GM23248 (cell line): ENCODE measurements at regions not wholly inside any gene's neighbourhood (a gene's known extent, or its start where the extent isn't known, plus 50 kb on each side); places are given as distances from the start of the nearest gene placed in this dataset.
A peak's percentile ranks its signal among the peaks of the same experiment; 100 is the strongest.
"Not testable (repeated sequence)": the region's sequence is repeated elsewhere in the genome, so short reads cannot be mapped to it uniquely, and the experiment has no call there.

Experiments
- DNase-seq: peaks from one replicate; pipeline ENCODE4 v3.0.0-alpha.2; 2015
- H2AFZ ChIP-seq: fragments of 200-600 bp; sonication (generic); 2 replicates; pipeline ENCODE4 v1.6.1; 2016; ENCODE audit warnings: antibody characterized with exemption
- H3F3A ChIP-seq: fragments of 200-600 bp; sonication (generic); 2 replicates; pipeline ENCODE4 v1.6.1; 2016; ENCODE audit warnings: mild to moderate bottlenecking, antibody characterized with exemption, mixed run types; ENCODE audit not compliant: insufficient read depth
- H3K27ac ChIP-seq: fragments of 200-600 bp; sonication (generic); 2 replicates; pipeline ENCODE4 v1.5.1; 2016; ENCODE audit warnings: mild to moderate bottlenecking
- H3K27me3 ChIP-seq: fragments of 200-600 bp; sonication (generic); replicated peaks from 2 replicates; pipeline ENCODE4 v1.6.1; 2016; ENCODE audit warnings: mild to moderate bottlenecking; ENCODE audit not compliant: insufficient read depth
- H3K36me3 ChIP-seq: fragments of 200-600 bp; sonication (generic); 2 replicates; pipeline ENCODE4 v1.6.1; 2016; ENCODE audit warnings: low read depth, mild to moderate bottlenecking
- H3K4me1 ChIP-seq: fragments of 200-600 bp; sonication (generic); 2 replicates; pipeline ENCODE4 v1.6.1; 2016; ENCODE audit warnings: mild to moderate bottlenecking; ENCODE audit not compliant: insufficient read depth
- H3K4me2 ChIP-seq: fragments of 200-600 bp; sonication (generic); one replicate; pipeline ENCODE4 v1.6.1; 2016; ENCODE audit warnings: mild to moderate bottlenecking; ENCODE audit not compliant: unreplicated experiment
- H3K4me3 ChIP-seq: fragments of 200-600 bp; sonication (generic); 2 replicates; pipeline ENCODE4 v1.5.1; 2016; ENCODE audit warnings: mild to moderate bottlenecking
- H3K79me2 ChIP-seq: fragments of 200-600 bp; sonication (generic); 2 replicates; pipeline ENCODE4 v1.6.1; 2016; ENCODE audit warnings: mild to moderate bottlenecking; ENCODE audit not compliant: insufficient read depth
- H3K9ac ChIP-seq: fragments of 200-600 bp; sonication (generic); 2 replicates; pipeline ENCODE4 v1.6.1; 2016; ENCODE audit warnings: mild to moderate bottlenecking
- H3K9me2 ChIP-seq: fragments of 200-600 bp; sonication (generic); 2 replicates; pipeline ENCODE4 v1.6.1; 2016; ENCODE audit warnings: mixed run types, mild to moderate bottlenecking, moderate library complexity; ENCODE audit not compliant: insufficient read depth
- H3K9me3 ChIP-seq: fragments of 200-600 bp; sonication (generic); one replicate; pipeline ENCODE4 v1.6.1; 2017; ENCODE audit warnings: low read depth
- H4K20me1 ChIP-seq: fragments of 200-600 bp; sonication (generic); 2 replicates; pipeline ENCODE4 v1.6.0; 2016; ENCODE audit not compliant: insufficient read depth
- EZH2 ChIP-seq: fragments of 200-600 bp; sonication (generic); IDR thresholded peaks from 2 replicates; pipeline ENCODE4 v1.6.1; 2018; ENCODE audit warnings: antibody characterized with exemption, mild to moderate bottlenecking; ENCODE audit not compliant: insufficient read depth, poor library complexity, severe bottlenecking
- EZH2phosphoT487 ChIP-seq: fragments of 200-600 bp; sonication (generic); IDR thresholded peaks from 2 replicates; pipeline ENCODE4 v1.6.1; 2018; ENCODE audit warnings: antibody characterized with exemption, moderate library complexity, mild to moderate bottlenecking, low read depth; ENCODE audit not compliant: insufficient read depth
- WGBS, 2 experiments: methylation state at CpG; one replicate each; pipeline ENCODE4 v1.1.6; 2015 to 2017; ENCODE audit warnings: low lambda C conversion rate in 2 of 2, low coverage in 1 of 2; ENCODE audit errors: missing lambda C conversion rate in 2 of 2; 5-methylcytosine and 5-hydroxymethylcytosine counted together
- in situ Hi-C: fragments of 300-500 bp; cut with MboI; formaldehyde crosslinking; loops from 2 replicates; pipeline ENCODE4 v1.15.0; 2020

GRCh38 chr17:71505981-71506380, 614.8 kb upstream of the SOX9 start:
- H4K20me1 ChIP-seq, result no peaks in the 10 kb centered on the region
- no peaks in the 10 kb centered on the region for H3K9me3 ChIP-seq
- peaks cover 50% of the 10 kb centered on the region for H3K4me1 ChIP-seq
- 0 out of 2 replicates have a peak, but pooled peaks cover 7% of the 10 kb centered on the region for H3K9me2 ChIP-seq
- no peak overlapping the region; the same call in 1 of the 2 replicates for H2AFZ ChIP-seq
- no peaks in the 10 kb centered on the region for H3K79me2 ChIP-seq
- 98% methylated on average over 6 of the region's 6 CpGs for WGBS, 2 experiments
- H3K27me3 ChIP-seq, result no peaks in the 10 kb centered on the region
- peaks cover 35% of the 10 kb centered on the region; the same call in 1 of the 2 replicates for H3F3A ChIP-seq
- H3K9ac ChIP-seq, result no peak overlapping the region
- no peaks in the 10 kb centered on the region for H3K36me3 ChIP-seq
- no peak for DNase-seq
- H3K27ac ChIP-seq, result no peak overlapping the region
- no peak overlapping the region for H3K4me3 ChIP-seq
- in situ Hi-C loops, result no loop called here
- peak overlapping the region; percentile 46 for H3K4me2 ChIP-seq
- TF ChIP-seq EZH2 (no peak), EZH2phosphoT487 (no peak)

GRCh38 chr17:71511266-71511995, 609.4 kb upstream of the SOX9 start:
- H3F3A ChIP-seq, result no peaks in the 10 kb centered on the region
- in situ Hi-C loops, result no loop called here
- 89 to 98% methylated on average over 3 of the region's 3 CpGs for WGBS, 2 experiments
- H3K27ac ChIP-seq, result no peak overlapping the region
- no peaks in the 10 kb centered on the region for H3K9me3 ChIP-seq
- H3K79me2 ChIP-seq, result no peaks in the 10 kb centered on the region
- no peak overlapping the region for H3K4me2 ChIP-seq
- DNase-seq, result no peak
- H2AFZ ChIP-seq, result no peak overlapping the region
- no peaks in the 10 kb centered on the region for H3K27me3 ChIP-seq
- no peaks in the 10 kb centered on the region for H3K9me2 ChIP-seq
- no peak for TF ChIP-seq EZH2phosphoT487
- TF ChIP-seq EZH2, result no peak
- H3K36me3 ChIP-seq, result no peaks in the 10 kb centered on the region
- no peak overlapping the region for H3K4me3 ChIP-seq
- H4K20me1 ChIP-seq, result no peaks in the 10 kb centered on the region
- H3K4me1 ChIP-seq, result no peaks in the 10 kb centered on the region
- H3K9ac ChIP-seq, result no peak overlapping the region

DNA sequence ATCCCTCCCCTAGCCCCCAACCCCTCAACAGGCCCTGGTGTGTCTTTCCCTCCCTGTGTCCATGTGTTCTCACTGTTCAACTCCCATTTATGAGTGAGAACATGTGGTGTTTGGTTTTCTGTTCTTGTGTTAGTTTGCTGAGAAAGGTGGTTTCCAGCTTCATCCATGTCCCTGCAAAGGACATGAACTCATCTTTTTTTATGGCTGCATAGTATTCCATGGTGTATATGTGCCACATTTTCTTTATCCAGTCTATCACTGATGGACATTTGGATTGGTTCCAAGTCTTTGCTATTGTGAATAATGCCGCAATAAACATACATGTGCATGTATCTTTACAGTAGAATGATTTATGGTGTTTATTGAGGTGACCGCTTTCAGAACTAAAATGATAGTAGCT, 607.1 kb upstream of the SOX9 start:
- DNase-seq, H4K20me1 ChIP-seq, H3K79me2 ChIP-seq, H3K4me3 ChIP-seq, H3K27me3 ChIP-seq, H3F3A ChIP-seq, H3K4me1 ChIP-seq, H3K4me2 ChIP-seq, H3K9ac ChIP-seq, H3K27ac ChIP-seq, H2AFZ ChIP-seq, H3K9me2 ChIP-seq, H3K36me3 ChIP-seq, in situ Hi-C loops, H3K9me3 ChIP-seq: not testable (repeated sequence)
- 91 to 94% methylated on average over 2 of the region's 2 CpGs for WGBS, 2 experiments

DNA sequence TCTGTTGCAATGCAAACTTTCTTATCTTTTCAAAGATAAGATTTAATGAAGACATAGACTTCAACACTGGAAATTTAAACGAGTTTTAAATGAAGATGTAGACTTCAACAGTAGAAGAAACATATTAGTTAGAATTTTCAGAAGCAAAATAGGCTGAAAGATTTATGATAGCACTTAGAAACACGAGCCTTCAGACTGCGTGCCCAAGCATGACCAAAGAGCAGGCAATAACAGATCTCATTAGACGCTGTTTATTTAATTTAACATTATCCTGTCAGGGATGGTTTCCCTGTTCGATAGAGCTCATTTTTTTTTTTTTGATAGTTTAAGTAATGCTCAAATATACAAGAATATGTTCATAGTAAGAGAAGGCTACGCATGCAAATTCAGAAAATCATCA, 604.7 kb upstream of the SOX9 start:
- no peak overlapping the region for H3K27ac ChIP-seq
- H3K9ac ChIP-seq, result no peak overlapping the region
- H3K4me1 ChIP-seq, result peaks cover 5% of the 10 kb centered on the region; the same call in 1 of the 2 replicates
- no peak overlapping the region for H3K4me3 ChIP-seq
- 52 to 55% methylated on average over 6 of the region's 6 CpGs for WGBS, 2 experiments
- no peaks in the 10 kb centered on the region for H3K79me2 ChIP-seq
- H3K9me3 ChIP-seq, result no peaks in the 10 kb centered on the region
- in situ Hi-C loops, result no loop called here
- TF ChIP-seq EZH2phosphoT487, result no peak
- DNase-seq, result no peak
- no peak overlapping the region for H2AFZ ChIP-seq
- H3K27me3 ChIP-seq, result no peaks in the 10 kb centered on the region
- H3K36me3 ChIP-seq, result no peaks in the 10 kb centered on the region
- no peak overlapping the region for H3K4me2 ChIP-seq
- H4K20me1 ChIP-seq, result no peaks in the 10 kb centered on the region
- H3F3A ChIP-seq, result no peaks in the 10 kb centered on the region
- H3K9me2 ChIP-seq, result no peaks in the 10 kb centered on the region

GRCh38 chr17:71519285-71519684, 601.5 kb upstream of the SOX9 start:
- WGBS, 2 experiments, result 81% methylated on average over 2 of the region's 2 CpGs
- DNase-seq, result peak; percentile 46
- Histone ChIP-seq H3F3A (peaks cover 12% of the 10 kb centered on the region; the same call in 1 of the 2 replicates), H3K9me2 (no peaks in the 10 kb centered on the region), H3K27ac (no peak overlapping the region), H3K36me3 (no peaks in the 10 kb centered on the region), H2AFZ (no peak overlapping the region), H3K27me3 (no peaks in the 10 kb centered on the region), H3K4me2 (no peak overlapping the region), H3K4me3 (no peak overlapping the region), H3K4me1 (peaks cover 19% of the 10 kb centered on the region), H3K79me2 (no peaks in the 10 kb centered on the region), H3K9me3 (no peaks in the 10 kb centered on the region), H4K20me1 (no peaks in the 10 kb centered on the region), H3K9ac (no peak overlapping the region)
- TF ChIP-seq EZH2, result no peak
- TF ChIP-seq EZH2phosphoT487, result no peak
- in situ Hi-C loops, result no loop called here
